ENCODE measurements at regions not wholly inside any gene's neighbourhood (a gene's known extent, or its start where the extent isn't known, plus 50 kb on each side); places are given as distances from the start of the nearest gene placed in this dataset.

DNA sequence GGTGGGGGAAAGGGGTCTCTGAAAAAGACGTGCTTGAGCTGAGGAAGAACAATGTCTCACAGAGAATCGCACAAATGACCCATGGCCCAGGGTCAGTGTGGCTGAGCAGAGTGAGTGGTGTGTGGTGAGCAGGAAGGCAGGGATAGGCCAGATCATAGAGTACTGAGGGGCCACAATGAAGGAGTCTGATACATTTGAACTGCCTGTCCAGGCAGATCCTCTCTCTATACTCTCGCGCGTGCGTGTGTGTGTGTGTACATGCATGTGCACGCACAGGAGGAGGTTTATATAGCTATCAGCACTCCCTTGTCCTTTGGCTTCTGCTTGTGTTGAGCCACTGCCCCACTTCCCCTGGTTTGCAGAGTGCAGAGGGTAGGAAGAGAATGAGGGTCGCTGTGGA lies 294.0 kb downstream of the ZNF608 start:
- TF ChIP-seq POLR2A (IDR thresholded peaks at IDR 0.05), result no peak
- TF ChIP-seq, protein P1, sequence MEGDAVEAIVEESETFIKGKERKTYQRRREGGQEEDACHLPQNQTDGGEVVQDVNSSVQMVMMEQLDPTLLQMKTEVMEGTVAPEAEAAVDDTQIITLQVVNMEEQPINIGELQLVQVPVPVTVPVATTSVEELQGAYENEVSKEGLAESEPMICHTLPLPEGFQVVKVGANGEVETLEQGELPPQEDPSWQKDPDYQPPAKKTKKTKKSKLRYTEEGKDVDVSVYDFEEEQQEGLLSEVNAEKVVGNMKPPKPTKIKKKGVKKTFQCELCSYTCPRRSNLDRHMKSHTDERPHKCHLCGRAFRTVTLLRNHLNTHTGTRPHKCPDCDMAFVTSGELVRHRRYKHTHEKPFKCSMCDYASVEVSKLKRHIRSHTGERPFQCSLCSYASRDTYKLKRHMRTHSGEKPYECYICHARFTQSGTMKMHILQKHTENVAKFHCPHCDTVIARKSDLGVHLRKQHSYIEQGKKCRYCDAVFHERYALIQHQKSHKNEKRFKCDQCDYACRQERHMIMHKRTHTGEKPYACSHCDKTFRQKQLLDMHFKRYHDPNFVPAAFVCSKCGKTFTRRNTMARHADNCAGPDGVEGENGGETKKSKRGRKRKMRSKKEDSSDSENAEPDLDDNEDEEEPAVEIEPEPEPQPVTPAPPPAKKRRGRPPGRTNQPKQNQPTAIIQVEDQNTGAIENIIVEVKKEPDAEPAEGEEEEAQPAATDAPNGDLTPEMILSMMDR (IDR thresholded peaks at IDR 0.05), result no peak
- Histone ChIP-seq H3K4me1 (no peaks in the 10 kb centered on the region), H3K27me3 (no peaks in the 10 kb centered on the region), H3K27ac (no peak overlapping the region), H3K4me3 (no peak overlapping the region), H3K9me3 (no peaks in the 10 kb centered on the region), H3K36me3 (no peaks in the 10 kb centered on the region)
- DNase-seq, result no peak
- intact Hi-C loops (cut with DNase I; ENCODE audit: low total_unique reads), result no loop called here

DNA sequence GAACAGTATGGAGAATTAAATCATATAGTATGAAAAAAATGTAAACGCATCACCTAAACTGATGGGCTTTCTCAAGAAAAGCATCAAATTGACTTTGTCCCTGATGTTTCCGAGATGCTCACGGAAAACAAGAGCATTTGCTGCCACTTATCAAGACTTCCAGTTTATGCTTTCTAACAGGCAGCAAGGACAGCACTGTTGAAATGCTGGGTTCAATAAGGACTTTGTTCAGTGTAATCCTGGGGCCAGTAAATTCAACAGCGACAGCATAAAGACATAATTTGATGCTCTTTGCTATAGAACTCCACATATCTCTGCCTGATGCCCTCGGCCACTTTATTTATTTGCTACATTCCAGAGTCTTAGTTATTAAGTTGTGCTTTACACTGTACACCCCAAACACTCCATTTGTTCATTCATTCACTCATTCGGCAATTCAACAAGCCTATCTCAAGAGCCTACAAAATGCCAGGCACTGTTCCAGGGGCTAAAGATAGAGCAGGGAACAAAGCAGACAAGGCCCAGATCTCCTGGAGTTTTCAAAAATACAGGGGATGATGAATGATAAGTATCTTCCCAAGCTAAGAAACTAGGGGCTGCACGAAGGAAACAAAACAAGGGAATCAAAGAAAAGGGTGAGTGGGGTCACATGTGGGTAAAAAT lies 294.6 kb downstream of the ZNF608 start:
- no peak for TF ChIP-seq POLR2A (IDR thresholded peaks at IDR 0.05)
- TF ChIP-seq, protein P1 (IDR thresholded peaks at IDR 0.05), result no peak
- H3K27ac ChIP-seq, result no peak overlapping the region
- no peaks in the 10 kb centered on the region for H3K36me3 ChIP-seq
- no peaks in the 10 kb centered on the region for H3K27me3 ChIP-seq
- intact Hi-C loops (cut with DNase I; ENCODE audit: low total_unique reads), result no loop called here
- no peak for DNase-seq
- H3K9me3 ChIP-seq, result no peaks in the 10 kb centered on the region
- H3K4me3 ChIP-seq, result no peak overlapping the region
- H3K4me1 ChIP-seq, result no peaks in the 10 kb centered on the region

DNA sequence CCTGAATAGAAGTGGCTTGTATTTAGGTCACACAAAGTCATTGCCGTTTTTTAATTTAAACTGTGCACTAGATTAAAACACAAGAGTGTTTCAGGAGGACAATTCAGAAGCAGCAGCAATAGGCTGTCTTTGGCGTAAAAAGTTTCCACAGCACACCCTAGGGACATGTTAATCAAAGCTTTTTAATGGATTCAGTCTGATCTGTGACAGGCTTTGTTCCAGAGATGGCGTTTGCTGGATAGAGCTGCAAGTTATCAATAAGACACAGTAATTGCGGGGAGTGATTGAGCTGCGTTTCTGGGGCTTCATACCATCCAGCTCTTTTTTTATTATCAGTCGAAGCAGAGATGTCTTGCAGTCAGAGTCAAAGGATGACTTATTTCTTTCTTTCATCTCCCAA lies 300.3 kb downstream of the ZNF608 start:
- H3K36me3 ChIP-seq, result no peaks in the 10 kb centered on the region
- no peaks in the 10 kb centered on the region for H3K4me1 ChIP-seq
- H3K27me3 ChIP-seq, result no peaks in the 10 kb centered on the region
- no peak overlapping the region for H3K4me3 ChIP-seq
- no peak overlapping the region for H3K27ac ChIP-seq
- DNase-seq, result no peak
- H3K9me3 ChIP-seq, result no peaks in the 10 kb centered on the region
- intact Hi-C loops (cut with DNase I; ENCODE audit: low total_unique reads), result no loop called here
- TF ChIP-seq, protein P1 (IDR thresholded peaks at IDR 0.05), result no peak
- TF ChIP-seq POLR2A (IDR thresholded peaks at IDR 0.05), result no peak

DNA sequence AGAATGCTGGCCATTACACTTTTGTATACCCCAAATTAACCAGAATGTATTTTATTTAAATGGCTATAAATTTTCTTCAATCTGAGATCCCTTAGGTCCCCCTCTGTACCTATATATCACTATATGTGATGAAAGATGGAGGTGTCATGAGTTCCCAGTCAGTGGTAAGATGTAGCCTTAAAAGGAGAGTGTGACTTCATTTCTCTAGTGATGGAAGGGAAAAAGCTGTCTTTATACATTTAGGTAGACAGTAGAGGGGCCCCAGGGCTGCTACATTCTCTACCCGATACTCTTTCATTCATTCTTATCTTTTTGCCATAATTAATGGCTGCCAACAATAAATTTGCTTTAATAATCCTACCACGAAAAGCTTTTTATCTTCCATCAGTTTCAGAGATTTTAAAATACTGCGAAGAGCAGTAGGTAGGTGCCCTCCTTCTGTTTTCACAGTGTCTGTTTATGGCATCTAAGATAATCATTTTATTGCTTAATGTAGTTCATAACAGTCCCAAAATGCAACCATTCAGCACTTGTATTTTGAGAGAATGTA lies 301.3 kb downstream of the ZNF608 start:
- H3K9me3 ChIP-seq, result no peaks in the 10 kb centered on the region
- no peaks in the 10 kb centered on the region for H3K4me1 ChIP-seq
- H3K27ac ChIP-seq, result no peak overlapping the region
- no peaks in the 10 kb centered on the region for H3K27me3 ChIP-seq
- no peaks in the 10 kb centered on the region for H3K36me3 ChIP-seq
- no peak overlapping the region for H3K4me3 ChIP-seq
- no peak for DNase-seq
- no peak for TF ChIP-seq POLR2A (IDR thresholded peaks at IDR 0.05)
- TF ChIP-seq, protein P1 (IDR thresholded peaks at IDR 0.05), result no peak
- intact Hi-C loops (cut with DNase I; ENCODE audit: low total_unique reads), result no loop called here

DNA sequence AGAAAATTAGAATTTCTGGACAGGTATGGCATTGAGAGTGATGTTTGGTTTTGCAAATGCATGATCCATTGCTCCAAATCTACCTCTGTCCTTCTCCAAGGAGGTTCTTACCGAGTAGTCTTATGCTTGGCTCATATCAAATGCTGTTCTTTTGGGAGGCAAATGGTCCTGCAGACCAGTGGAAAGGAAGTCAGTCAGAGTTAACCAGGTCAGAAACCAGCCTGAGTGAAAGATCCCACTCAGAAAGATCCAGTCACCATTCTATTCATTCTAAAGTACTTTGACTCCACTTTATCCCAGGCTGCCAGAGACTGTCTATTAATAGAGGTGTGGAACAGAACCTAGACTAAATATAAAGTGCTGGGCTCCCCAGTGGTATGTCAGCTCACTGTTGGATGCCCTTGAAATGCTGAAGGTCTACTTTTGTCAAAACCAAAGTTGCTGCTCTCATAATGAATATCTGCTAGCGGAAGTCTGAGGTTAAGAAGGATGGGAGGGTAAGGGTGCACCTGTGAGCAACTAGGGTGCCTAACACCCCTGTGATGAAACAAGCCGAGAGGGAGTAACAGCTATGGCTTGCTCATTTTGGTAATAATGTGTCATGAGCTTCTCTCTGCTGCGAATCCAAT lies 302.2 kb downstream of the ZNF608 start:
- TF ChIP-seq, protein P1 (IDR thresholded peaks at IDR 0.05), result no peak
- TF ChIP-seq POLR2A (IDR thresholded peaks at IDR 0.05), result no peak
- H3K27ac ChIP-seq, result no peak overlapping the region
- H3K27me3 ChIP-seq, result no peaks in the 10 kb centered on the region
- H3K9me3 ChIP-seq, result no peaks in the 10 kb centered on the region
- H3K4me3 ChIP-seq, result no peak overlapping the region
- no peaks in the 10 kb centered on the region for H3K4me1 ChIP-seq
- DNase-seq, result no peak
- intact Hi-C loops (cut with DNase I; ENCODE audit: low total_unique reads), result no loop called here
- no peaks in the 10 kb centered on the region for H3K36me3 ChIP-seq

All from uterus (tissue), 3 donors.